Astrocyte of the cerebellum (primary cell): ENCODE measurements at regions not wholly inside any gene's neighbourhood (a gene's known extent, or its start where the extent isn't known, plus 50 kb on each side); places are given as distances from the start of the nearest gene placed in this dataset.

Experiments used
- DNase-seq: peaks from one replicate; pipeline ENCODE4 v3.0.0-alpha.2; 2011; ENCODE audit warnings: low read depth
- H3K4me3 ChIP-seq: 2 replicates; pipeline ENCODE4 v1.5.1; 2011; ENCODE audit warnings: mild to moderate bottlenecking, low read depth, low read length, moderate library complexity
- in situ Hi-C: cut with HindIII; loops from 2 replicates; pipeline ENCODE4 v1.10.0; 2017; ENCODE audit warnings: low sequenced_read_pairs
- TF ChIP-seq, protein P1 (sequence below): IDR thresholded peaks from 2 replicates; pipeline ENCODE4 v1.5.1; 2012; ENCODE audit warnings: low read length, low read depth, moderate library complexity, mild to moderate bottlenecking; ENCODE audit errors: missing control alignments

DNA sequence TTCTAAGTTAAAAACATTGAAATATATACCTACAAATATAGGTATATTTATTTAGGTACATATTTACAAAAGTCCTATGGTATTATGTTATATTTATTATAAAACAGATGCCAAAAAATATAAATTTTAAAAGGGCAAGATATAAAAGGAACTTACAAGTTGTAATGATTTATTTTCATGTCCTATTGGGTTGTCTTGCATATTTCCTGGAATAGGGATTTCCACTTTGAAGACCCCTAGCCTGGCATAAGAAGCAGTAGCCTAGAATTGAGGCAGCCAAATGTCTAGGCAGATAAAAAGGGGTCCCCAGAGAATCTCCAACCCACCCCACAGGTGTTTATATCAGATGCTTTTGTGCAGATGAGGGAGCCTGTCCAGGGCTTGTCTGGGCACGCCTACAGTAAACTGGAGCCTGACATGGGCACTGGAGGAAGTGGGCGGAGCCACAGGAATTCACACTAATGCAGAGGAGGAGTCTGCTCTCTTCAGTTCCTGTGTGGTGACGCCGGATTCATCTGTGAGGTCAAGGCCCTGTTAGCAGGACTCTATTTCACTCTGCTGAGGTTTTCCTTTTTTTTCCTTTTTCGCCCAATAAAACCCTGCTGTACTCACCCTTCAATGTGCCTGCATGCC is 1088.9 kb upstream of the PIK3C3 start:
- in situ Hi-C loops = loop anchor here (5.0 kb wide), 1 partner anchor 56 kb away; no protein-coding TSS in a partner anchor
- DNase-seq = no peak
- H3K4me3 ChIP-seq = no peak overlapping the region
- TF ChIP-seq, protein P1, sequence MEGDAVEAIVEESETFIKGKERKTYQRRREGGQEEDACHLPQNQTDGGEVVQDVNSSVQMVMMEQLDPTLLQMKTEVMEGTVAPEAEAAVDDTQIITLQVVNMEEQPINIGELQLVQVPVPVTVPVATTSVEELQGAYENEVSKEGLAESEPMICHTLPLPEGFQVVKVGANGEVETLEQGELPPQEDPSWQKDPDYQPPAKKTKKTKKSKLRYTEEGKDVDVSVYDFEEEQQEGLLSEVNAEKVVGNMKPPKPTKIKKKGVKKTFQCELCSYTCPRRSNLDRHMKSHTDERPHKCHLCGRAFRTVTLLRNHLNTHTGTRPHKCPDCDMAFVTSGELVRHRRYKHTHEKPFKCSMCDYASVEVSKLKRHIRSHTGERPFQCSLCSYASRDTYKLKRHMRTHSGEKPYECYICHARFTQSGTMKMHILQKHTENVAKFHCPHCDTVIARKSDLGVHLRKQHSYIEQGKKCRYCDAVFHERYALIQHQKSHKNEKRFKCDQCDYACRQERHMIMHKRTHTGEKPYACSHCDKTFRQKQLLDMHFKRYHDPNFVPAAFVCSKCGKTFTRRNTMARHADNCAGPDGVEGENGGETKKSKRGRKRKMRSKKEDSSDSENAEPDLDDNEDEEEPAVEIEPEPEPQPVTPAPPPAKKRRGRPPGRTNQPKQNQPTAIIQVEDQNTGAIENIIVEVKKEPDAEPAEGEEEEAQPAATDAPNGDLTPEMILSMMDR = no peak

DNA sequence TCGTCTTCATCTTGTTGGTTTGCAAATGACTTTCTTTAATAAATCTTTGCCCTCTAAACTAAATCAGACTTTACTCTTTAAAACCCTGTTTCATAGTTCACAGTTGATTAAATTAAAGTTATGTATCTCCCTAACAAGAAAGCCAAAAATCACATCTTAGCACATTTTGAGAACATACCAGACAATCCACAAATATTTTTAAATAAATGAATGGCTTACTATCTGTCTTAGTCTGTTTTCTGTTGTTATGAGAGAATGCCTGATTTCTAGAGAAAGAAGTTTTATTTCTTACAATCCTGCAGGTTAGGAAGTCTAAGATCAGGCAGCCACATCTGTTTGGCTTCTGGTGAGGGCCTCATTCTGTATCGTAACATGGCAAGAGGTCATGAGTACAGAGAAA is 1090.2 kb upstream of the PIK3C3 start:
- no peak overlapping the region for H3K4me3 ChIP-seq
- TF ChIP-seq, protein P1 = no peak
- no peak for DNase-seq
- in situ Hi-C loops = loop anchor here (5.0 kb wide), 1 partner anchor 57 kb away; no protein-coding TSS in a partner anchor

DNA sequence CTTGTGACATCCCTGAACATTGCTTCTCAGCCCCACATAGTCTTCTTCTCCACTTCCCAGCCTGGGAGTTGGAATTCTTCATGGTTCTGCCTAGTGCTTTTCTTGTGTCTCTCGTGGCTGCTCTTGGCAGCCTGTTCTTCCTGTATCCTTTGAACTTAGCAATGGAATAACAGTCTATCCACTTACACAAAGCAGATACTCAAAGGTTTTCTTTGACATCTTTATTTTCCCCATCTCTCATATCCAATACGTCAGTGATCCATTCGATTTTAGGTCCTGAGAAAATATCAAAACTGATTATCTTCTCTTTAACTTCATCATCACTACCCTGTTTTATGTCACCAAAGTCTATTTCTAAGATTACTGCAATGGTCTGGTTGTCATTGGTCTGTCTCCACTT is 1091.2 kb upstream of the PIK3C3 start:
- TF ChIP-seq, protein P1 = no peak
- no peak for DNase-seq
- in situ Hi-C loops = no loop called here

DNA sequence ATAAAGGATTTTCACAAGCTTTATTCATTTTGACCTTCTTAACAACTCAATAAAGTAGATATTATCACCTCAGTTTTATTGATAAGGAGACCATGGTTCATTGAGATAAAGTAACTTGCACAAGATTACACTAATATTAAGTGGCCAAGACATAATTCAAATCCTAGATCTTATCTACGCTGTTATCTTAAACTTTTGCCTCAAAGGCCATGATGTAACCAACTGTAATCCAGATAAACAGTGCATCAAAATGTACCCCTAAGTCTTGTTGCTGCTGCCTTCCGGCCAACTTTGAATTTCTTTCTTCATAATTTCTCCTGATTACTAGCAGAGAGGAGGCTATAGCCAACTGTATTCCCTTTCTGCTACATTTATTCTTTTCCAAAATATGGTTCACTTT is 1094.8 kb upstream of the PIK3C3 start:
- no peak for DNase-seq
- in situ Hi-C loops = no loop called here
- TF ChIP-seq, protein P1 = no peak
- H3K4me3 ChIP-seq = no peak overlapping the region

More for the DNA sequence above, 1091.2 kb upstream of the PIK3C3 start:
- H3K4me3 ChIP-seq = no peak overlapping the region

DNA sequence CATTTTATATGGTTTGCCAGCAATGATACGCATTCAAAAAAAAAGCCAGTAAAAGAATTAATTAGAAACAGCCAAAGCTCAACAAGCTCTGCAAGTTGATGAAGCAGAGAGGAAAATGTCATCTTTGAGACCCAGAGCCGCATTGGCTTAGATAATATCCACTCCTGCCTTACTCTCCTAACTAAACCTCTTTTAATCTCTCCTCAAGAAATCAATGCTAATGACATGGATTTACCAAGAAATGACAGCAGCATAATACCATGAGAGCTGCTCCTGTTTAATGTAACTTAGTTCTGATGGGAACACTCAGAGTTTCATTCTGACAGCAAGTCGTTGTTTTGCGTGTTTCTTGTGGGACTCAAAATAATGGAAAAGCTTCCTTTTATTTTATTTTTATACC is 1099.4 kb upstream of the PIK3C3 start:
- DNase-seq = no peak
- H3K4me3 ChIP-seq = no peak overlapping the region
- TF ChIP-seq, protein P1 = no peak
- in situ Hi-C loops = no loop called here

DNA sequence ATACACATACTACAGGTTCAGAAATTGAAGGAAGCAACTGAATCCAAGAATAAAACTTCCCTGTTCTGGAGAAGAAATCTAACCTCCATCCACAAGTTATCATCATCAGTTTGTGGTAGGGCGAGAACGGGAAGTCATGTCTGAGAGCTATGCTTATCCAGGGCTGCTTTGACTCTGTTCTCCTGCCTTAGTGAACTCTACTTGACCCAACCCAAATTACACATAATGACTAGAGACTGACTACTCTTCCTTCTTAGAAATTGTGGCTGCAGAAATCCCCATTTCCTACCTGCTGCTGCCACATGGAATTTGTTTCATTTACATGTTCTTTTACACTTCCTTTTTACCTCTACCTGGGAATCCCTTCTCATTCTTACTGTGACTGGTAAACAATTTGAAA is 1102.6 kb upstream of the PIK3C3 start:
- in situ Hi-C loops = no loop called here
- H3K4me3 ChIP-seq = no peak overlapping the region
- TF ChIP-seq, protein P1 = no peak
- DNase-seq = no peak
